ENCODE measurements at regions not wholly inside any gene's neighbourhood (a gene's known extent, or its start where the extent isn't known, plus 50 kb on each side); places are given as distances from the start of the nearest gene placed in this dataset.

DNA sequence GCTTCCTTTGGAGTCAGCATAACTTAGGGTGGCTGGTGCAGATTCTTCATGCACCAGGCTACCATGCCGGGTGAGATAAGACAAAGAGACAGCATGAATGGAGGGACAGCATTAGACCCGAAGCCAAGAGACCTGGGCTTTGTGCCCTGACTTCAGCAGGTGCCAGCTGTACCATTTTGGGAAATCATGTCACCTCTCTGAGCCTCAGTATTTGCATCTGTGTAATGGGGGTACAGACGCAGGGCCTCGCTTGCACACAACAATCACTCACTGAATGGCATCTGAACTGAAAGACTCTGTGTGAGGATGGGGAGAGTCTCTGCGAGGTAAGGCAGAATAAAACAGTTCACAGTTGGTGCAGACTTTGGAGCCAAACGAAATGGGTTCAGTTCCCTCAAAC, 1053.7 kb downstream of the VRK1 start:
- H3K9me3 ChIP-seq (ENCODE audit: control insufficient read depth, low read length) = no peaks in the 10 kb centered on the region

DNA sequence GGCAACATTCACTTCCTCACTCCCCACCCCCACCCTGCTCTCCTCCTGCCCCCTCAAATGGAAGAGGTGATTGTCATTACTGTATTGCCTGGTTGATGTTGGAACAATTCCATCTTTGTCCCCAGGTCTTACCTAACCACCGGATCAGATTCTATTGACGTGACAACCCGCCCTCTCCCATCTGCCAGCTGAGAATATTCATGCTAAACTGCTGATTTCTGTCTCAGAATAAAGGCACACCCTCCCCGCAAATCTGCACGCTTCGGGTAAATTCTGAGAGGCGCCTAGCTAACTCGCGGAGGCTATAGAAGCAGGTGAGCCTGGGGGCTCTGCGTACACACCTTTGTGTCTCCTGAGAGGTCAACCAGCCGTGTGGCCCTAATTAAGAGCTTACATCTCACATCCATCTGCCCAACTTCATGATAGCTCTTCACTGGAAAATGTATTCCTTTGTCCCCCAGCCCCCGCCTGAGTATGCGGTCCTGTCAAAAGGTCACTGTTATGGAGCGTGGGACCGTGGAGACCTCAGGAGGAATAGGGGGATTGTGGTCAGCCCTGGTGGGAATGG, 1054.3 kb downstream of the VRK1 start:
- Histone ChIP-seq H3K27me3 (ENCODE audit: control insufficient read depth, insufficient read depth, low read length) (no peaks in the 10 kb centered on the region), H3K9me3 (ENCODE audit: control insufficient read depth, low read length) (no peaks in the 10 kb centered on the region), H3K4me1 (ENCODE audit: control insufficient read depth, insufficient read depth, low read length) (no peaks in the 10 kb centered on the region), H3K9ac (ENCODE audit: low read length) (no peak overlapping the region), H3K4me3 (ENCODE audit: low read length) (no peak overlapping the region), H3K36me3 (ENCODE audit: control insufficient read depth, insufficient read depth, low read length) (no peaks in the 10 kb centered on the region)

More for the DNA sequence above, 1053.7 kb downstream of the VRK1 start:
- Histone ChIP-seq H3K27me3 (ENCODE audit: control insufficient read depth, insufficient read depth, low read length) (no peaks in the 10 kb centered on the region), H3K36me3 (ENCODE audit: control insufficient read depth, insufficient read depth, low read length) (no peaks in the 10 kb centered on the region), H3K4me3 (ENCODE audit: low read length) (no peak overlapping the region), H3K9ac (ENCODE audit: low read length) (no peak overlapping the region), H3K4me1 (ENCODE audit: control insufficient read depth, insufficient read depth, low read length) (no peaks in the 10 kb centered on the region)

DNA sequence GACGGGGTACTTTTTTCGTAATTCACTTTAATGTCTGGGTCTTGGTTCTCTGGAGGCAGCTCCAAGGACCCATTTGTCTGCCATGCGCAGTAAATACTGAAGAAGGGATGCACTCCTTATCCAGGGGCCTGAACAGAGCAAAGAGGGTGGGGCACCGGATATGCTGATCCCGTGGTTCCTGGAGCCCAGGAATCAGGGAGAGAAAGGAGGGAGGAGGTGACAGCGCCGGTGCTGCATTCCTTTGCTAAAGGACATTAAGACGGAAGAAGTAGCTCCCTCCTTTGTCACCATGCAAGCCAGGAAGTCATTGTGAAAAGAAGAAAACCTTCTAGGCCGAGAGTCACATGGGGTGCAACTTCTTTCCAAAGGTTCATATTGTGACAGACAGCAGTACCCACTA, 1057.7 kb downstream of the VRK1 start:
- Histone ChIP-seq H3K27me3 (ENCODE audit: control insufficient read depth, insufficient read depth, low read length) (no peaks in the 10 kb centered on the region), H3K9ac (ENCODE audit: low read length) (no peak overlapping the region), H3K36me3 (ENCODE audit: control insufficient read depth, insufficient read depth, low read length) (no peaks in the 10 kb centered on the region), H3K4me3 (ENCODE audit: low read length) (no peak overlapping the region), H3K9me3 (ENCODE audit: control insufficient read depth, low read length) (no peaks in the 10 kb centered on the region), H3K4me1 (ENCODE audit: control insufficient read depth, insufficient read depth, low read length) (no peaks in the 10 kb centered on the region)

DNA sequence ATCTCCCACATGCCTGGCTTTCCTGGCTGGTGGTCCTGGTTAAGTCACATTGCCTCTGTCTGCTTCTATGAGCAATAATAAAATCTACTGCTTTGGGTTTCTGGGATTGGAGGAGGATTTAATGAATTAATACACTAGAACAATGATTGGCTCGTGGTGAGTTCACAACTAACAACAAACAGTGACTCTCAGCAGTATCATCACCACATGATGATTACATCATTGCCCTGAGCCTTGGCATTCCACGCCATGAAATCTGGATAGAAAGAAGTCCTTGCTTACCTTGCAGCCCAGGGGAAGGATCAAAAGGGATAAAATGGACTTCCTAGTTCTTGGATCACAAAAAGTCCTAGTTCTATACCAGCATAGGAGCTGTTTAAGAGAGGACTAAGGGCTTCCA, 1069.0 kb downstream of the VRK1 start:
- H3K4me3 ChIP-seq (ENCODE audit: low read length) = no peak overlapping the region
- H3K9me3 ChIP-seq (ENCODE audit: control insufficient read depth, low read length) = no peaks in the 10 kb centered on the region
- H3K36me3 ChIP-seq (ENCODE audit: control insufficient read depth, insufficient read depth, low read length) = no peaks in the 10 kb centered on the region
- H3K9ac ChIP-seq (ENCODE audit: low read length) = no peak overlapping the region
- H3K4me1 ChIP-seq (ENCODE audit: control insufficient read depth, insufficient read depth, low read length) = no peaks in the 10 kb centered on the region
- H3K27me3 ChIP-seq (ENCODE audit: control insufficient read depth, insufficient read depth, low read length) = no peaks in the 10 kb centered on the region

DNA sequence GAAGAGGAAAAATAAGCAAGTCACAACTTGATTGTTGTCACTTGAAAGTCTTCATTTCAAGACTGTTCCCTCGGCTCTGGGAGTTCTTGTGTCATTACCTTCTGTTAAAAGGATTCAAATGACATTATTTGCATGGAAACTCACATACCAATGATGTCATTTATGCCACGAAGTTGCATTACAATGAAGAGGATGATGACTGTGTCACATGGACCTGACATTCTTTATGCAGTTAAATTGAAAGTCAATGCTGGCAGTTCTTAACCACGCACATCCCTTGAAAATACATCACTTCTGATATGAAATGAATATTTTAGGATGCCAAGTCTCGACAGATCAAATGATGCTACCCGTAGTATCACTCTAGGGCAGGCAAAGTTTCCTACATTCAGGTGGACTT, 1069.5 kb downstream of the VRK1 start:
- Histone ChIP-seq H3K9me3 (ENCODE audit: control insufficient read depth, low read length) (no peaks in the 10 kb centered on the region), H3K36me3 (ENCODE audit: control insufficient read depth, insufficient read depth, low read length) (no peaks in the 10 kb centered on the region)

DNA sequence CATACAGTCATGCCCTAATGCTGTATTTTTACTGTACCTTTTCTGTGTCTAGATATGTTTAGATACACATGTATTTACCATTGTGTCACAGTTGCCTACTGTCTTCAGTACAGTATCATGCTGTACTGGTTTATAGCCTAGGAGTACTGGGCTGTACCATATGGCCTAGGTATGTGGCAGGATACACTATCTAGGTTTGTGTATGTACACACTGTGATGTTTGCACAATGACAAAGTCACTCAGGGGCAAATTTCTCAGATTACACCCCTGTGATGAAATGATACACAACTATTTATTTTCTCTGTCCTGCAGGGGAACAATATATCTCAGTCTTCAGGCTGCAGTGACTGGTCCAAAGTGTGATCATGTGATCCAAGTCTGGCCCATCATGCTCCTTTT, 1076.1 kb downstream of the VRK1 start:
- Histone ChIP-seq H3K9me3 (ENCODE audit: control insufficient read depth, low read length) (no peaks in the 10 kb centered on the region), H3K9ac (ENCODE audit: low read length) (no peak overlapping the region), H3K36me3 (ENCODE audit: control insufficient read depth, insufficient read depth, low read length) (no peaks in the 10 kb centered on the region), H3K4me3 (ENCODE audit: low read length) (no peak overlapping the region), H3K4me1 (ENCODE audit: control insufficient read depth, insufficient read depth, low read length) (no peaks in the 10 kb centered on the region), H3K27me3 (ENCODE audit: control insufficient read depth, insufficient read depth, low read length) (no peaks in the 10 kb centered on the region)

More for the DNA sequence above, 1069.5 kb downstream of the VRK1 start:
- Histone ChIP-seq H3K9ac (ENCODE audit: low read length) (no peak overlapping the region), H3K4me3 (ENCODE audit: low read length) (no peak overlapping the region), H3K27me3 (ENCODE audit: control insufficient read depth, insufficient read depth, low read length) (no peaks in the 10 kb centered on the region), H3K4me1 (ENCODE audit: control insufficient read depth, insufficient read depth, low read length) (no peaks in the 10 kb centered on the region)

DNA sequence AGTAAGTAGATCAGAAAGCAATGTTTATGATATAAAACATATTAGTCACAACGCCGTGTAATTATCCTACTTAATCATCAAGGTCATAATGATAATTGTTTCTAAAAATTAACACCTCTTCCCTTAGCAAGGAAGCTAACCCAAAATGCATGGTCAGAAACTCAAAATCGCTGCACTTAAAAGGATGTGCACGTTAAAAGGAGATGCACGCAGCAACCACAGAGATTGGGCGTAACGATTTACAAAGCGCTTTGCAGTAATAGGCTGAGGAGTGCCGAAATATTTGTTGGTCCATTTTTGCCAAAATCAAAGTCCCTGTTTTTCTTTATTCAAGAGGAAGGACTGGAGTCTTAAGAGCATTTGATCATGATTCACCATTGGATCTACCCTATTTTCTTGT, 1077.2 kb downstream of the VRK1 start:
- Histone ChIP-seq H3K27me3 (ENCODE audit: control insufficient read depth, insufficient read depth, low read length) (no peaks in the 10 kb centered on the region), H3K4me3 (ENCODE audit: low read length) (no peak overlapping the region), H3K9me3 (ENCODE audit: control insufficient read depth, low read length) (no peaks in the 10 kb centered on the region), H3K36me3 (ENCODE audit: control insufficient read depth, insufficient read depth, low read length) (no peaks in the 10 kb centered on the region), H3K4me1 (ENCODE audit: control insufficient read depth, insufficient read depth, low read length) (no peaks in the 10 kb centered on the region), H3K9ac (ENCODE audit: low read length) (no peak overlapping the region)

GRCh38 chr14:97878206-97878605, 1081.0 kb downstream of the VRK1 start:
- Histone ChIP-seq H3K4me3 (ENCODE audit: low read length) (no peak overlapping the region), H3K27me3 (ENCODE audit: control insufficient read depth, insufficient read depth, low read length) (no peaks in the 10 kb centered on the region), H3K4me1 (ENCODE audit: control insufficient read depth, insufficient read depth, low read length) (no peaks in the 10 kb centered on the region), H3K36me3 (ENCODE audit: control insufficient read depth, insufficient read depth, low read length) (no peaks in the 10 kb centered on the region), H3K9me3 (ENCODE audit: control insufficient read depth, low read length) (no peaks in the 10 kb centered on the region), H3K9ac (ENCODE audit: low read length) (no peak overlapping the region)

DNA sequence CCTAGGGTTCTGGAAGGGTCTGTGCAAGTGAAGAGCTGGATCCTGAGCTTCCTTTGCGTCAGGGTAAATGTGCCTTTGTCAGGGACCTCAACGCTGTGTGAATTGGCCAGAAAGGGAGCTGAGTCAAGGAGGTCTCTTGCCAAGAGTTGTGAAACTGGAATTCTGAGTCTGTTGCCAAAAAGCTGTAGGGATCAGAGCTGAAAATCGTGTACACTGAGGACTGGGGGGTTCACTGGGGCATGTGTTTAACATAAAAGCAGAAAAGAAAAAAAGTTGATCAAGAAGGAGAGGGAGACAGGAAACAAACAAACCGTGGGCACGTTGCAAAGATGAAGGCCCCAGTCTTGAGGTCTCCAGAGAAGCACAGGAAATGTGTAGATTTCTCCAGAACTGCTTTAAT, 1081.5 kb downstream of the VRK1 start:
- Histone ChIP-seq H3K9ac (ENCODE audit: low read length) (no peak overlapping the region), H3K9me3 (ENCODE audit: control insufficient read depth, low read length) (no peaks in the 10 kb centered on the region), H3K4me3 (ENCODE audit: low read length) (no peak overlapping the region), H3K36me3 (ENCODE audit: control insufficient read depth, insufficient read depth, low read length) (no peaks in the 10 kb centered on the region), H3K4me1 (ENCODE audit: control insufficient read depth, insufficient read depth, low read length) (no peaks in the 10 kb centered on the region), H3K27me3 (ENCODE audit: control insufficient read depth, insufficient read depth, low read length) (no peaks in the 10 kb centered on the region)

GRCh38 chr14:97887690-97888089, 1090.5 kb downstream of the VRK1 start:
- no peaks in the 10 kb centered on the region for H3K9me3 ChIP-seq (ENCODE audit: control insufficient read depth, low read length)
- no peaks in the 10 kb centered on the region for H3K27me3 ChIP-seq (ENCODE audit: control insufficient read depth, insufficient read depth, low read length)
- H3K4me1 ChIP-seq (ENCODE audit: control insufficient read depth, insufficient read depth, low read length) = no peaks in the 10 kb centered on the region
- no peak overlapping the region for H3K9ac ChIP-seq (ENCODE audit: low read length)
- no peak overlapping the region for H3K4me3 ChIP-seq (ENCODE audit: low read length)
- H3K36me3 ChIP-seq (ENCODE audit: control insufficient read depth, insufficient read depth, low read length) = no peaks in the 10 kb centered on the region

DNA sequence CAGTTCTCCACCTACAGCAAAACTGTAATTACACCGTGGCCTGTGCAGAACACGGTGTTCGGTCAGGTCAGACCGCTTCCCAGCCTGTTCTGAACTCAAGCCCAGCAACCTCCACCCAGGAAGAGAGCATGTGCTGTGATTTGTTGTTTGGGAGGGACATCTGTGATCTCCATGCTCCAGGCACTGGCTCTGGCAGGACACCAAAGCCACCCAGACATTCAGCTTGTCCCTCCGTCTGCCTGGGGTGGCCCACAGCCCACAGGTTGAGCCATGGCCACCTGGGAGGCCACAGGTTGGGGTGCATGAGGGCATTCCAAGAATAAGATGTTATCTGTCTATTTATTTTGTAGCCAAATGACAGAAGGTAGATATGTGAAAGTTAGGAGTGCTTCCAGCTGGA, 1091.1 kb downstream of the VRK1 start:
- Histone ChIP-seq H3K27me3 (ENCODE audit: control insufficient read depth, insufficient read depth, low read length) (no peaks in the 10 kb centered on the region), H3K9me3 (ENCODE audit: control insufficient read depth, low read length) (no peaks in the 10 kb centered on the region), H3K4me1 (ENCODE audit: control insufficient read depth, insufficient read depth, low read length) (no peaks in the 10 kb centered on the region), H3K9ac (ENCODE audit: low read length) (no peak overlapping the region), H3K36me3 (ENCODE audit: control insufficient read depth, insufficient read depth, low read length) (no peaks in the 10 kb centered on the region), H3K4me3 (ENCODE audit: low read length) (no peak overlapping the region)

DNA sequence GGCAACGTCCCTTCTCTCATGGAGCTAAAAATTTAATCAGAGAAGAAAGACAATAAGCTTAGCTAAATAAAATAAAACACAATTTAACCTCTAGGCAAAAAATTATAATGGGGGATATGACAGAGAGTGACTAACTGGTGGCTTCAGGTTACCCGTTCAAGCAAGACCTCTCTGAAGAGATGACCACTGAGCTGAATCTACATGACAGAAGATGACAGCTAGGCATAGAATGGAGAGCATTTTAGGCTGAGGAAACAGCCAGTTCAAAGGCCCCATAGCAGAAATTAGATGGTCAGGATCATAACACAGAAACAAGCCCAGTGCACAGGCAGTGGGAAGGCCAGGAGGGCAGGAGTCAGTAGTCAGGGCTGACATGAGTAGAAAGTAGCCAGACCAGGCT, 1094.3 kb downstream of the VRK1 start:
- H3K36me3 ChIP-seq (ENCODE audit: control insufficient read depth, insufficient read depth, low read length) = no peaks in the 10 kb centered on the region
- no peaks in the 10 kb centered on the region for H3K27me3 ChIP-seq (ENCODE audit: control insufficient read depth, insufficient read depth, low read length)
- no peak overlapping the region for H3K9ac ChIP-seq (ENCODE audit: low read length)
- no peak overlapping the region for H3K4me3 ChIP-seq (ENCODE audit: low read length)
- H3K9me3 ChIP-seq (ENCODE audit: control insufficient read depth, low read length) = no peaks in the 10 kb centered on the region
- H3K4me1 ChIP-seq (ENCODE audit: control insufficient read depth, insufficient read depth, low read length) = no peaks in the 10 kb centered on the region

DNA sequence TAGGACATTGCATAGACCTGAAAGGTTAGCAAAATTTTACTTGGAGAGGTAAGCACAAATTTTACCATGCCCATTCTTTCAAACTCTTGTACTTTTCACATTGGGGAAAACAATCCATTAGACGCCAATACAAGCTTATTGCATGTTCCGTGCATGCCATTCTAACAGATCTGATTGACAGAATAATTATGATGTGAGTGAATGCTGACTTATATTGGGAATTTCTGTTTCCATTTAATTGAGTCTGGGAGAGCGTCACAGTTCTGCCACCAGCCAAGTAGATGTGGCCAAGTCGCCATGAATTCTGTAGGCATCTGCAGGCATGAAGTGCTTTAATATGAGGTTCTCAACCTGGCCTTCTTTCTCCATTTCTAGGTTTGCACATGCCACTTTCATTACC, 1097.4 kb downstream of the VRK1 start:
- H3K4me3 ChIP-seq (ENCODE audit: low read length) = no peak overlapping the region
- no peaks in the 10 kb centered on the region for H3K27me3 ChIP-seq (ENCODE audit: control insufficient read depth, insufficient read depth, low read length)
- no peaks in the 10 kb centered on the region for H3K9me3 ChIP-seq (ENCODE audit: control insufficient read depth, low read length)
- H3K9ac ChIP-seq (ENCODE audit: low read length) = no peak overlapping the region
- no peaks in the 10 kb centered on the region for H3K36me3 ChIP-seq (ENCODE audit: control insufficient read depth, insufficient read depth, low read length)
- no peaks in the 10 kb centered on the region for H3K4me1 ChIP-seq (ENCODE audit: control insufficient read depth, insufficient read depth, low read length)

Measured in mucosa of stomach (tissue), 1 donor.